Middle frontal gyrus (tissue), 1 donor: ENCODE measurements at regions not wholly inside any gene's neighbourhood (a gene's known extent, or its start where the extent isn't known, plus 50 kb on each side); places are given as distances from the start of the nearest gene placed in this dataset.
"Not testable (repeated sequence)": the region's sequence is repeated elsewhere in the genome, so short reads cannot be mapped to it uniquely, and the experiment has no call there.

ENCODE experiments used
- DNase-seq: peaks from one replicate; pipeline ENCODE4 v3.0.0-alpha.2; 2015; ENCODE audit warnings: low spot score; ENCODE audit errors: extremely low spot score

DNA sequence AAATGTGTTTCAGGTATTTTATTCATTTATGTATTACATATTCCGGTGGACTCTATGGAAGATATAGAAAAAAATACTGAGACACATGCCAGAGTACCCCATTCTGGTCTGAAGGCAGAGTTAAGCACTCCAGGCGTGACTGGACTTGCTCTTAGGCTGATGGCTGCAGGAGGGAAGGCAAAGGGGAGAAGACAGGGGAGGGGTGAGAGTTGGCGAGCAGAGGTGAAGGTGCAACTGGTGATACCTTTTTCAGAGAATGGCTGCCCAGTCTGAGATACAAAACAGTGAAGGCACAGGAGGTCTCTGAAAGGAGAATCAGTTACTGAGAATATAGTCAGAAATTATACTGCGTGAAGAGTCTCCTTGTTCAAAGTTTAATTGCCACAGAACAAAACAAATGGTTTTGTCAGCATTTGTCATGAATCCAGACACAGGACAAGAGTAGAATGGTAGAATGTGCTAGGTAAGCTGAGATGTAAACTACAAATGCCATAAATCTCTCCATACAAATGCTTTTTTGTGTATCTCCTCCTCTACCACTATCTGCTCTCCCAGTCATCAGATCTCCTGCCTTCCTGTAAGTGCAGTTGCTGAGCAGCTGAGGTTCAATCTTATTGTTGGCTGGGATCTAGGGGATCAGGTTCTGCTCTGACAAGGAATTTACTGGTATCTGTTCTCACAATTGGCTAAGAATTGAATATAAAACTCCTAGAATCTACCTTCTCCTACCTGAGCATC lies 104.2 kb upstream of the DST start:
- no peak for DNase-seq

DNA sequence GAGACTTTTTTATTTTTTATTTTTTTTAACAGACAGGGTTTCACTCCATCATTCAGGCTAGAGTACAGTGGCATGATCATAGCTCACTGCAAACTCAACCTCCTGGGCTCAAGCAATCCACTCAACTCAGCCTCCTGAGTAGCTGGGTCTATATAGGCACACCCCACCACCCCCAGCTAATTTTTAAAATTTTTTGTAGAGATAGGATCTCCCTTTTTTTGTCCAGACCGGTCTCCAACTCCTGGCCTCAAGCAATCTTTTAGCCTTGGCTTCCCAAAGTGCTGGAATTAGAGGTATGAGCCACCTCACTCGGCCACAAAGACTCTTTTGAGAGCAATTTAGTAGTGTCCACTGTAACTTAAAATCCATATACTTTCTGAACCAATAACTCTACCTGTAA lies 103.3 kb upstream of the DST start:
- DNase-seq, result no peak

DNA sequence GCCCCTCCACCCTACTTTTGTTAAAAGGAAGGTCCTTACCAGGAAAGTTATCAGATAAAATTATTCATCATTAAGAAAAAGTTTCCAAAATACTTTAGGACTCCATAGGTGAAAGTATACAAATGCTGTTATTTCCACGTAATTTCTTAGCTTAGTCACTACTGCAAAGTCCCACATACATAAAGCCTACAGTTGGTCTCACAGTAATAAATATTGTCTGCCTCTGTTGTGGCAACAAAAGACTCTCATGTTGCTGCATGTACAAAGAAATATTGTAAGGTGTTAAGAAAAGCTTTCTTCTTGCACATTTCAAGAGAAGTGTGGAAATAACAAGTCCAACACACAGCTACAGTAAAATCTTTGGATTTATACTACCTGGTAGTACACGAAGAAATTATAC lies 102.4 kb upstream of the DST start:
- DNase-seq, result no peak

DNA sequence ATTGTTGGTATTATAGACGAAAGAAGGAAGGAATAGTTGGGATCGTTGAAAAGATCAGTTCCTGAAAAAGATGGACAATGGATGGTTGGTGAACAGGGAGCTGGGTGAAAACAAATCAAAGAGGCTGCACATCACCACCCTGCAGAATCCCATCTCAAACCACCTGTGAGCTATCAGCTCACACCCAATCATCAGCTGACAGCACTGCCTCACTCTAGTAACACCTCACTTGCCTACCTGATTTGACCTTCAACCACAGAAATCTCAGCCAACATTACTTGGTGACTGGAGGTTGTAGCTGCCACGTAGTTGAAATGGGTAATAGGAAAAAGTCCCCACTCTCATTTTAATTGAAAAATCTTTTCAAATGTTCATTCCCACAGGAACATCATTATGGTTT lies 101.8 kb upstream of the DST start:
- DNase-seq, result no peak

DNA sequence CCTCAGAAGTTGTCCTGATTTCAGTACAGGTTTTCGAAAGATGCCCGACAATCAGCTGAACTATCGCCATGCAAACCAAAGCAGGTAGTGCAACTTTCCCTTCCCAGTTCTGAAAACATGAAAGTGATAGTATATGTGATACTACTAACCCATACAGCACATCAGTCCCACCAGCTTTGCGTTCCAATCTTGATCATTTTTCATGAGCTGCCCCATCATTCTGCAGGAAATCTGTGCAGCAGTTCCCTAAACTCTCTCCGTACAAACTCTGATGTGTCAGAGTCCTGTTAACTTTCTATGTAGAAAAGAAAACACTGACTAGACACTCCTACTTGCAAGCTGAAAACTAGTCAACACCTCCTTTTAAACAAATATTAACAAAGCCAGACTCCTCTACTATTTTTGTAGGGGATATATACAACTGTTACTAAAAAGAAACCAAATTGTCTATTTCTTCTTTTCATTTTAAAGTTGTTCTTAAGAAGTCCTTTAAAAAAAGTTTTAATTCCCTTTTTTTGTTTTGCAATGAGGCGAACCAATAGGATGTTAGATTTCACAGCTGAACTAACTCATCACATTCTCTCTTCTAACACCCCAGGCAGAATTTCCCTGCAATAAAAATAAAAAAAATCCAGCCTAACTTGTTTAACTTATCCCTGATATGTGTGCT lies 99.6 kb upstream of the DST start:
- no peak for DNase-seq

DNA sequence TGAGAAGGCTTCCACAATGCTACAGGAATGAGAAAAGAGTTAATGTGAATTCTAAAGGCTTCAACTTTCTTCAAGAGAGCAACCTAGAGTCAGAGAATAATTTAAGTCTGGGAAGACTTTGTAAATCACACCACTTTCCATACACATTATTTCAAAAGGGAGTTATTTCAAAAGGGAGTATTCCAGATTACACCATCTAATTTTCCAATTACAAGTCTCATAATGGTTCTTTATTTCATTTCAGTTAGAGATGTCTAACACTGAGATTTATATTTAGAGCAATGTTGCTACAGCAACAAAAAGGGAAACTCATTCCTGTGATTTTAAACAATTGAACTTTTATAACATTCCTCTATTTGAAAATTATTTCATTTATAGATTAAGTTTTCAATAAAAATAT lies 98.8 kb upstream of the DST start:
- DNase-seq, result no peak

DNA sequence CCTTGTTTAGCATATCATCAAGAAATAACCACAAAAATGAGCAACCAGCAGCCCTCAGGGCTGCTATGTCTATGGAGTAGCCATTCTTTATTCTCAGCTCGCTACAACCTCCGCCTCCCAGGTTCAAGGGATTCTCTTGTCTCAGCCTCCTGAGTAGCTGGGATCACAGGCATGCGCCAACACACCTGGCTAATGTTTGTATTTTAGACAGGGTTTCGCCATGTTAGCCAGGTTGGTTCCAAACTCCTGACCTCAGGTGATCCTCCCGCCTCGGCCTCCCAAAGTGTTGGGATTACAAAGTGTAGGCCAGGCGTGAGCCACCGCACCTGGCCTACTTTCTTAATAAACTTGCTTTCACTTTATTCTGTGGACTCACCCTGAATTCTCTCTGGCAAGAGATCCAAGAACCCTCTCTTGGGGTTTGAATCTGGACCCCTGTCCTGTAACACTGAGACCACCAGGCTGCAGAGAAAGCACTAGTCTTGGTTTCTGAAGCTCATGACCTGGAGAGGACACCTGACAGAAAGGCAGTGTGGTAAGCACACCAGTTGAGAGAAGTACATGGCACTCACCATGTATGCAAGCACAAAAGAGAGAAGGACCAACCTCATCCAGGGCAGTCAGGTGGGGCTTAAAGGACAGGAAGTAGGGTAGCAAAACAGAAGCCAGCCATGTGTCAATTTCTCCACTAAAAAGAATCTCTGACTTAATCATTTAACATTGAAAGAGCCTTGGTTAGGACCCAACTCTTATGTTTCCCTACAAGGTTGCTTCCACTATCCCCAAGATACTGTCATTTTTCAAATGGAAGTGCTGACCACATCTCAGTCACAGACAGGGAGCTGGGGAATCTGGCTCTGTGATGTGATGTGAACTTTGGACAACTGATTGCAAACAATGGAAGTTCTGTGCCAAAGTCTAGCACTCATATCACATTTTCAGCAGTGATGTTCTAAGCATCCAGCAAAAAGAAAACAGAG lies 97.4 kb upstream of the DST start:
- DNase-seq, result no peak

DNA sequence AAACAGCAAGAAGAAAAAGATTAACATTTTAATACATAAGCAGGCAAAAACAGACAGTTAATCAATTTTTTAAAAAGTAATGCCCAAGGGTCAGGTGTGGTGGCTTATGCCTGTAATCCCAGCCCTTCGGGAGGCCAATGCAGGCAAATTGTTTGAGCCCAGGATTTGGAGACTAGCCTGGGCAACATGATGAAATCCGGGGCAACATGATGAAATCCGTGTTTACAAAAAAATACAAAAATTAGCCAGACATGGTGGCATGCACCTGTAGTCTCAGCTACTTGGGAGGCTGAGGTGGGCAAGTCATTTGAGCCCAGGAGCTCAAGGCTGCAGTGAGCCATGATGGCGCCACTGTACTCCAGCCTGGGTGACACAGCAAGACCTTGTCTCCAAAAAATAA lies 94.1 kb upstream of the DST start:
- DNase-seq, result no peak

DNA sequence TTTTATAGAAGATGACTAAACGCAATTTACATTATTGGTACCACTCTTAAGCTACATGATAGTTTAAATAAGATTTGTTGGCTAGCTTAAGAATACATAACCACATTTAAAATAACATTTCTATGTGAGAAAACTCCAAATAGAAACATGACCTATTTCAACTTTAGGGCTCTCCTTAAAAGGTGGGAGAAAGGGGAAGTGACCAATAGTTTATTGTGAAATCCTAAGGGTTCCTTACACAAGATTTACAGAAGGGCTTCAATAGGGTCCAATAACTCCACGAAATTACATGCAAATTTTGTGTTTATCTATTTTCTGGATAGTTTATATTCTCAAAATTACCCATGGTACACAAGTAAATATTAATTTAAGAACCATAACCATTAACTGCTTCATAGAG lies 91.6 kb upstream of the DST start:
- DNase-seq, result no peak

DNA sequence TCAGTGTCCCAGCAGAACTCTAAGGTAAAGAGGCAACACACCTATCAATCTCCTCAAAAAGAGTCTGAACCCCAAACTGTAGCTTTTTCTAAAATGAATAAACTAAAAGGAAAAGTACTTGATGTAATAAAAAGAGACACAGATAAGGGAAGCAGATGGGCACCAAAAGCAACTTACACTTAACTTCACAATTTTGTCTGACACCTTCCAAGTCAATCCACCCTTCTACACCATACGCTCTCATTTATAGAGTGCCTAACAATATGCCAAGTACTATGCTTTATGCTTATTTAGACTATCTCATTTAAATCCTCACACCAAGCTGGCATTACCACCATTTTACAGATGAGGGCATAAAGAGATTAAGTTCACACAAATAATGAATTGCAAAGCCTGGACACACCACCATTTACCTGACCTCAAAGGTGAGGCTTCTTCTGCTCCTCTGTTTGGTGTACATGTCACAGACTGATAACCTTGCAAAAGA lies 90.6 kb upstream of the DST start:
- DNase-seq, result no peak

DNA sequence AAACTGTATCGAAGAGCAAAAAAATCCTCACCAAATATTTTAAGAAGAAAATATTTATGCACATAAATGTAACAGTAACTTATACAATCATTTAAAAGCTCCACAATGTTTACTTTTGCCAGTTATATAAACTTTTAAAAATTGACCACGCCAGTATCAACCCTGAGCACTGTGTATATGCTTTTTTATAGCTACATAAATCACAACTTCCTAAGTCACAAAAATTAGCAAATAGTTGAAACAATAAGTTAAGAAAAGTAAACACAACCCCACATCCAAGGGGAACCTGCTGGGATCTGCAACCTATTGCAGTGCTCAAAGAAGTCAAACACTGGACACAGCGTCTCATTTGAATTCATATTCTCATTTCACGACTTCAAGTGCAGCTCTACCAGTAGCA lies 89.8 kb upstream of the DST start:
- DNase-seq, result no peak

DNA sequence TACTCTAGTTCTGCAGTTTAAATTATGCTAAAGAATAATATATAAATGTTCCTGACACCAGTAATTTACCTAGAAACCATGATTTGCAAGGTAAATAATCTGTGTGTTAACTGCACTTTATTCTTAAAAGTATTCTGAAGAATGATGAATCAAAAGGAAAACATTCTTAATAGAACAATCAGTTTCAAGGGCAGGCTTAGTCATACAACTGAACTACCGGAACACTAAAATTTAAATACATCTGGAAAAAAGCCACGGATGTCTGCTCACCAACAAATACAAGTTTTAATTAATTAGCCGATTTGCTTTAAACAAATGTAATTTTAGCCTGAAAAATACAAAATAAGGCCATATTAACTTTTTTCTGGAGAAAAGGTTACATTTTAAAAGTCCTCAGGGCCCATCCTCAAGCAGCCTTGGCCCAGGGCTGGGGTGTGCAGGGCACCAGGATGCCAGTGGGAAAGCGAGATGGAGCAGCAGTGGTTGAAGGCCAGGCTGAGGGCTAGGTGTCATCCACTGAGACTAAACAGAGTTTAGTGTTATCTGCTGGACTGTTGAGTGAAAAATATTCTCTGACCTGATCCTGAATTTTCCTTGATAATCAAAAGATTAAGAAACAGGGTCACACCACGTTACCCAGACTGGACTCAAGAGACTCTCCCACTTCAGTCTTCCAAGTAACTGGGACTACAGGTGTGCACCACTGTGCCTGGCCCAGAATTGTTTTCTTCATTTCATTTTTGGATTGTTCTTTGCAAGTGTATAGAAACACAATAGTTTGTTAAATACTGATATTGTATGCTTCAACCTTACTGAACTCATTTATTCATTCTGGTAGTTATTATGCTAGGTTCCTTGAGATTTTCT lies 88.2 kb upstream of the DST start:
- DNase-seq, result no peak

DNA sequence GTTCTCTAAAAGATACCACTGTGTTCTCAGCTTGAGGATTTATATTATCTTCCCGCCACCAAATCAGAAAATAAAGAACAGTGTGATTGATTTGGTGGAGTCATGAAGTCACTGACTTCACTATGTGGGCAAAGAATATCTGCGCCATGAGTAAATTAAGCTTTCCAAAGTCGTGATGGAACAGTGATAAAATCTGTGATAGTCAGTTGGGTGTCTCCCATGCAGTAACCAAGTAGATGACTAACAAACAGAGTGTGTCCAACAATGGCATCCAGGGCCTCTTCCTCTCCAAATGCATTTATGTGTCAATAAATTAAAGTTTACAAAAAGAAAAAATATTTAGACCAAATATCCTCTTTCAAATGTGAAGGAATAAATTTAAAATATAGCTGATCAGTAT lies 87.0 kb upstream of the DST start:
- no peak for DNase-seq

DNA sequence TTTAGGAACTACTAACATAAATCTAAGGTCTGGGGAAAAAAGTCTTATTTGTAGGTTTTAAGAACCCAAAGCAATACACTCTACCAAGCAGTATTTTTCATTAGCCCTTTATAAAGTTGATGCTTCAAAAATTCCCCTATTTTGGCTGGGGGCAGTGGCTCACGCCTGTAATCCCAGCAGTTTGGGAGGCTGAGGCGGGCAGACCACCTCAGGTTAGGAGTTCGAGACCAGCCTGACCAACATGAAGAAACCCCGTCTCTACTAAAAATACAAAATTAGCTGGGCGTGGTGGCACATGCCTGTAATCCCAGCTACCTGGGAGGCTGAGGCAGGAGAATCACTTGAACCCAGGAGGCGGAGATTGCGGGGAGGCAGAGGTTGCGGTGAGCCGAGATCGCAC lies 86.5 kb upstream of the DST start:
- not testable (repeated sequence) for DNase-seq

DNA sequence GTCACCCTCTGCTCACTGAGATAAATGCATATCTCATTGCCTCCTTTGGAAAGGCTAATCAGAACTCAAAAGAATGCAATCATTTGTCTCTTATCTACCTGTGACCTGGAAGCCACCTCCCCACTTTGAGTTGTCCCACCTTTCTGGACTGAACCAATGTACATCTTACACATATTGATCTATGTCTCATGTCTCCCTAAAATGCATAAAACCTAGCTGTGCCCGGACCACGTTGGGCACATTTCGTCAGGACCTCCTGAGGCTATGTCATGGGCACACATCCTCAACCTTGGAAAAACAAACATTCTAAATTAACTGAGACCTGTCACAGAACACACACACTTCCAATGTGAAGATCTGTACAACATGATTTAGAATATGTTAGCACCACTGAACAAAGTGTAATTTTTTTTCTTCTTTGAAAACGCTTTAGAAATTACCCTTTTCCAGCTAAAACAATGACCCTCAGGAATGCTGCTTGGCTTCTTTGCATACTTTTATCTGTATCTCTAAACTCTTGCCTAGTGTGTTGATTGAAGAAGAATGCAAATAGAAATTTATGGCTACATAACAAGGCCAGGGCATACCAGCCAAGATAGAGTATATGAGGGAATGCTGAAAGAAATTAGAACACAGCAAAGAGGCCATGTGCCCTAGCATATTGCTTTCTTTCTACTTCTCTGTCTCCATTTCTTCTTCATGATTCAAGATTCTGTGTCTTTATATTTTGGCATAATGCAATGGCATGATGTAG lies 84.6 kb upstream of the DST start:
- no peak for DNase-seq

DNA sequence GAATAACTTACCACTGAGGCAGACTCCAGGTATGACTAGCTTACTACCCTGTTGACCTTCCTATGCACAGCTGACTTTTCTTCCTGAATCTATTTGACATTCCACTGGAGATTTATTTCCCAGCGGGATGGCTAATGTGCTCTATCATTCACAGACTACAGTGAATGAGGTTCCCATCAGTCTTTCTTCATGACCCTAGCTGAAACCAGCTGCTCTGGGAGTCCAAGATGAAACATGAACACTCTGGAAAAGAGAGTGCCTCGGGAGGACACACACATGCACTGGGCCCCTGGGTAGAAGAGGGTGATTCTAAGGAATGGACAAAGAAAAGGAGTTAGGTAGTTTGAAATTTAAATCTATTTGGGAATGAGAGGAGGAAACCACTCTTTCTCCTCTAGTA lies 82.6 kb upstream of the DST start:
- no peak for DNase-seq

DNA sequence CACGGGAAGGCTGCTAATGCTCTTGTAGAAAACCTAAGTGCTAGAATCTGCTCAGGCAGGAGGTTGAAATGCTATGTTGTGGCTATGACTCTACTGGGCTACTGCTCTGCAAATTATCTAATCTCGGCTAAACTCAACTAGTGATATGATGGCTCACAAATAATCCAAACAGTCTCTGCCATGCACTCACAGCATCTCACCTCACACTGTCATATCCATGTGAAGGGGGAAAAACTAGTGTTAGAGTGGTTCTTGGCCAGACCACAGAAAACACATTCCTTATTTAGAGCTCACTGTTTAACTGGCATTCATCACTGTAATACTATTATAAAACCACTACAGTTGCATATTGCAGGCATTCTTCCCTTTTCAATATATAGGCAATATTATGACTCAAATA lies 81.8 kb upstream of the DST start:
- DNase-seq, result no peak

DNA sequence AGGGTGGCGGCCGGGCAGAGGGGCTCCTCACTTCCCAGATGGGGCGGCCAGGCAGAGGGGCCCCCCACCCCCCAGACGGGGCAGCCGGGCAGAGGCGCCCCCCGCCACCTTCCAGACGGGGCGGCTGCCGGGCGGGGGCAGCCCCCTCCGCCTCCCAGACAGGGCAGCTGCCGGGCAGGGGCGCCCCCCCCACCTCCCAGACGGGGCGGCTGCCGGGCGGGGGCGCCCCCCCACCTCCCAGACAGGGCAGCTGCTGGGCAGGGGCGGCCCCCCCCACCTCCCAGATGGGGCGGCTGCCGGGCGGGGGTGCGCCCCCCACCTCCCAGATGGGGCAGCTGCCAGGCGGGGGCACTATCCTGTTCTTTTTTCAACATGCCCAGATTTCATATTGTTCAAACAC lies 78.2 kb upstream of the DST start:
- no peak for DNase-seq

DNA sequence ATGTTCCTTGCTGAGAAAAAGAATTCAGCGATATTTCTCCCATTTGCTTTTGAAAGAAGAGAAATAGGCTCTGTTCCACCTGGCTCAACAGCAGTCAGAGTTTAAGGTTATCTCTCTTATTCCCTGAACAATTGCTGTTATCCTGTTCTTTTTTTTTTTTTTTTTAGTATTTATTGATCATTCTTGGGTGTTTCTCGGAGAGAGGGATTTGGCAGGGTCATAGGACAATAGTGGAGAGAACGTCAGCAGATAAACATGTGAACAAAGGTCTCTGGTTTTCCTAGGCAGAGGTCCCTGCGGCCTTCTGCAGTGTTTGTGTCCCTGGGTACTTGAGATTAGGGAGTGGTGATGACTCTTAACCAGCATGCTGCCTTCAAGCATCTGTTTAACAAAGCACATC lies 77.5 kb upstream of the DST start:
- DNase-seq, result not testable (repeated sequence)

DNA sequence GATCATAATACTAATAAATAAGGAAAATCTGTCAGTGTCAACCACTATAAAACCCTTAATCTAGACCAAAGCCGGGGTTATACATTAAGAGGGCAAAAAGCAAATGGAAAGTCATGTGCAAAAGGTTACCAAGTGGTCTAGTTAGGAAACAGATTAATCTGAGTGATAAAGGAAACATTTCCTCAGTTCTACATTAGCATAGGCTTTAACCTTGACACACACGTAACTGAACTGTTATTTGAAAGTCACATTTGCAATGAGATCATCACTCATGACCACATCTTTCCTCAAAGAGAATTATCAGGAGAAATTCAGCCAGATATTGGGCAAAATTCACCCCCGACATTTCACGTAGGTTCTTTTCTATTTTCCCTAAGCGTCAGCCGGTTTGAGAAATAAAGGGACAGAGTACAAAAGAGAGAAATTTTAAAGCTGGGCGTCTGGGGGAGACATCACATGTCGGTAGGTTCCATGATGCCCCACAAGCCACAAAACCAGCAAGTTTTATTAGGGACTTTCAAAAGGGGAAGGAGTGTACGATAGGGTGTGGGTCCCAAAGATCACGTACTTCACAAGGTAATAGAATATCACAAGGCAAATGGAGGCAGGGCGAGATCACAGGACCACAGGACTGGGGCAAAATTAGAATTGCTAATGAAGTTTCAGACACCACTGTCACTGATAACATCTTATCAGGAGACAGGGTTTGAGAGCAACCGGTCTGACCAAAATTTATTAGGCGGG lies 76.8 kb upstream of the DST start:
- DNase-seq, result not testable (repeated sequence)
